ENCODE measurements at regions not wholly inside any gene's neighbourhood (a gene's known extent, or its start where the extent isn't known, plus 50 kb on each side); places are given as distances from the start of the nearest gene placed in this dataset.
"Not testable (repeated sequence)": the region's sequence is repeated elsewhere in the genome, so short reads cannot be mapped to it uniquely, and the experiment has no call there.

DNA sequence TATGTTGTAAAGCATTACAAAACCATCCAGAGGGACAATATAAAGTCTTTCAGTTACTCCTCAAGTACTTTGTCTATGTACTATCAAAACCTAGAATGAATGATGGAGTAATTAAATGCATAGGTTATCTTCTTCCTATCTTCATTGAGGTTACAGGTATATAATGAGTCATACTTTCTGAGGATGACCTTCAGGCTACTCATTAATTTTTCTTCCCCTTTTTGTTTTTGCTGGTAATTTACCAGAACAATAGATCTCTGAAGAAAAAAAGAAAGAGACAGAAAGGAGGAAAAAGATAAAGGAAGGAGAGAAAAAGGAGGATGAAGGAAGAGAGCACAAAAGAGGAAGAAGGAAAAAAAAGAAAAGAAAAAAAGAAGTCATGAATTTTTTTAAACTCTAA, 398.4 kb downstream of the TBC1D32 start:
- Histone ChIP-seq H3K4me1 (ENCODE audit: insufficient read depth) (no peaks in the 10 kb centered on the region), H3K79me2 (ENCODE audit: insufficient read depth) (no peaks in the 10 kb centered on the region), H3K27me3 (replicated peaks; ENCODE audit: insufficient read depth) (no peaks in the 10 kb centered on the region), H4K20me1 (ENCODE audit: insufficient read depth) (no peaks in the 10 kb centered on the region), H3K9me2 (ENCODE audit: insufficient read depth) (no peaks in the 10 kb centered on the region), H3K4me3 (no peak overlapping the region), H3K4me2 (ENCODE audit: unreplicated experiment) (no peak overlapping the region), H3K36me3 (ENCODE audit: low read depth) (no peaks in the 10 kb centered on the region), H3F3A (ENCODE audit: insufficient read depth) (no peaks in the 10 kb centered on the region), H3K9ac (no peak overlapping the region), H3K9me3 (ENCODE audit: low read depth) (no peaks in the 10 kb centered on the region), H3K27ac (no peak overlapping the region), H2AFZ (no peak overlapping the region)
- no peak for DNase-seq
- TF ChIP-seq EZH2phosphoT487 (IDR thresholded peaks at IDR 0.05; ENCODE audit: insufficient read depth, low read depth), result no peak
- TF ChIP-seq EZH2 (IDR thresholded peaks at IDR 0.05; ENCODE audit: insufficient read depth, poor library complexity, severe bottlenecking), result no peak
- in situ Hi-C loops (cut with MboI), result no loop called here

DNA sequence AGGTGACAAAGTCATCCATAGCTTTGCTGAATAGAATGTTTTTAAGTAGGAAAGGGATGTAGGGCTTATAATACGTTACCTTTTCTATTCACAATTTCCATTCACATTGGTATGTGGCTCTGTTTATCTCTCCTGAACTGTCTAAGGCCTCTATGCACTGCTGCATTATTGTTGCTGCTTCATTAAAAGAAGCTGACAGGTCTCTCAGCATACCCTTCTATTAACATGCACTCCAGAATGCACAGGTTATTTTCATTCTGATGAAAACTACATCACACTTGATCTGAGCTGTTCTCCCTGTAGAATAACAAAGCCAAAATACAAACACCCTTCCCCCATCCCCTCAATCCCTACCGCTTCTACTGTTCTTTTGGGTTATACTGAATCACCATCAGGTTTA, 399.3 kb downstream of the TBC1D32 start:
- no peaks in the 10 kb centered on the region for H4K20me1 ChIP-seq (ENCODE audit: insufficient read depth)

GRCh38 chr6:120931520-120932180, 402.6 kb downstream of the TBC1D32 start:
- H3K27ac ChIP-seq, result not testable (repeated sequence)

More for the DNA sequence above, 399.3 kb downstream of the TBC1D32 start:
- Histone ChIP-seq H2AFZ (no peak overlapping the region), H3K79me2 (ENCODE audit: insufficient read depth) (no peaks in the 10 kb centered on the region), H3K4me3 (no peak overlapping the region), H3K9me2 (ENCODE audit: insufficient read depth) (no peaks in the 10 kb centered on the region), H3F3A (ENCODE audit: insufficient read depth) (no peaks in the 10 kb centered on the region), H3K9ac (no peak overlapping the region), H3K9me3 (ENCODE audit: low read depth) (no peaks in the 10 kb centered on the region), H3K4me2 (ENCODE audit: unreplicated experiment) (no peak overlapping the region), H3K27ac (no peak overlapping the region), H3K27me3 (replicated peaks; ENCODE audit: insufficient read depth) (no peaks in the 10 kb centered on the region), H3K36me3 (ENCODE audit: low read depth) (no peaks in the 10 kb centered on the region), H3K4me1 (ENCODE audit: insufficient read depth) (no peaks in the 10 kb centered on the region)
- no peak for TF ChIP-seq EZH2phosphoT487 (IDR thresholded peaks at IDR 0.05; ENCODE audit: insufficient read depth, low read depth)
- TF ChIP-seq EZH2 (IDR thresholded peaks at IDR 0.05; ENCODE audit: insufficient read depth, poor library complexity, severe bottlenecking), result no peak
- no peak for DNase-seq
- WGBS, 2 experiments (ENCODE audit: low coverage in 1 of 2, low lambda C conversion rate in 2 of 2, missing lambda C conversion rate in 2 of 2), result 12 to 27% methylated on average over 2 of the region's 2 CpGs
- in situ Hi-C loops (cut with MboI), result no loop called here

DNA sequence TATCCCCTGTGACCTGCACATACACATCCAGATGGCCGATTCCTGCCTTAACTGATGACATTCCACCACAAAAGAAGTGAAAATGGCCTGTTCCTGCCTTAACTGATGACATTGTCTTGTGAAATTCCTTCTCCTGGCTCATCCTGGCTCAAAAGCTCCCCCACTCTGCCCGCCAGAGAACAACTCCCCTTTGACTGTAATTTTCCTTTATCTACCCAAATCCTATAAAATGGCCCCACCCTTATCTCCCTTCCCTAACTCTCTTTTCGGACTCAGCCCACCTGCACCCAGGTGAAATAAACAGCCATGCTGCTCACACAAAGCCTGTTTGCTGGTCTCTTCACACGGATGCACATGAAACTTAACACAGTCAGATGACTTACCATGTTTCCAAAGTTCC, 403.8 kb downstream of the TBC1D32 start:
- H3K27me3 ChIP-seq (replicated peaks; ENCODE audit: insufficient read depth); in situ Hi-C loops (cut with MboI); H3K4me1 ChIP-seq (ENCODE audit: insufficient read depth); H3K36me3 ChIP-seq (ENCODE audit: low read depth); H3K9me3 ChIP-seq (ENCODE audit: low read depth); DNase-seq; H3K9me2 ChIP-seq (ENCODE audit: insufficient read depth); H3K27ac ChIP-seq; H2AFZ ChIP-seq; H3F3A ChIP-seq (ENCODE audit: insufficient read depth); H4K20me1 ChIP-seq (ENCODE audit: insufficient read depth); H3K79me2 ChIP-seq (ENCODE audit: insufficient read depth); H3K4me3 ChIP-seq; H3K9ac ChIP-seq; H3K4me2 ChIP-seq (ENCODE audit: unreplicated experiment): not testable (repeated sequence)
- WGBS, 2 experiments (ENCODE audit: low coverage in 1 of 2, low lambda C conversion rate in 2 of 2, missing lambda C conversion rate in 2 of 2), result 27 to 33% methylated on average over 4 of the region's 4 CpGs

More at GRCh38 chr6:120931520-120932180, 402.6 kb downstream of the TBC1D32 start:
- H3K4me3 ChIP-seq; H3K9ac ChIP-seq; H3K36me3 ChIP-seq (ENCODE audit: low read depth); H3K9me2 ChIP-seq (ENCODE audit: insufficient read depth); H3K9me3 ChIP-seq (ENCODE audit: low read depth); H4K20me1 ChIP-seq (ENCODE audit: insufficient read depth); H3K4me2 ChIP-seq (ENCODE audit: unreplicated experiment); H3K27me3 ChIP-seq (replicated peaks; ENCODE audit: insufficient read depth); H3F3A ChIP-seq (ENCODE audit: insufficient read depth); H2AFZ ChIP-seq; DNase-seq; H3K79me2 ChIP-seq (ENCODE audit: insufficient read depth); in situ Hi-C loops (cut with MboI); H3K4me1 ChIP-seq (ENCODE audit: insufficient read depth): not testable (repeated sequence)
- WGBS, 2 experiments (ENCODE audit: low coverage in 1 of 2, low lambda C conversion rate in 2 of 2, missing lambda C conversion rate in 2 of 2), result 49 to 58% methylated on average over 8 of the region's 8 CpGs

DNA sequence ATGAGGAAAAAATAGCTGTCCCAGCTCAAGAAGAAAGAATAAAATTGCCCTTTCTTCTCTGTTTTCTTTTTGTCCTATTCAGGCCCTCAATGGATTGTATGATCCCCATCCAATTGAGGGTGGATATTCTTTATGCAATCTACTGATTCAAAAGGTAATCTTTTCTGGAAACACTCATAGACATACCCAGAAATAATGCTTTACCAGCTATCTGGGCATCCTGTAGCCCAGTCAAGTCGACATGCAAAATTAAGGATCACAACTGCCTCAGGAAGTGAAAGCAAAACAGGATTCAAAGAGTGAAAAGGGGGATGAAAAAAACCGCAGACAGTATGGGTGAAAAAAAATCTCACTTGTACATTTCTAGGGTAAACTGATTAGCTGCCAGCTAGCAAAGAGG, 410.1 kb downstream of the TBC1D32 start:
- Histone ChIP-seq H4K20me1 (ENCODE audit: insufficient read depth) (no peaks in the 10 kb centered on the region), H3K4me3 (no peak overlapping the region), H3K9me2 (ENCODE audit: insufficient read depth) (no peaks in the 10 kb centered on the region), H3K4me2 (ENCODE audit: unreplicated experiment) (no peak overlapping the region), H3K9me3 (ENCODE audit: low read depth) (no peaks in the 10 kb centered on the region), H3K27ac (no peak overlapping the region), H3K36me3 (ENCODE audit: low read depth) (no peaks in the 10 kb centered on the region), H3K79me2 (ENCODE audit: insufficient read depth) (no peaks in the 10 kb centered on the region), H2AFZ (no peak overlapping the region), H3K9ac (no peak overlapping the region), H3F3A (ENCODE audit: insufficient read depth) (no peaks in the 10 kb centered on the region), H3K27me3 (replicated peaks; ENCODE audit: insufficient read depth) (no peaks in the 10 kb centered on the region), H3K4me1 (ENCODE audit: insufficient read depth) (no peaks in the 10 kb centered on the region)
- TF ChIP-seq EZH2 (IDR thresholded peaks at IDR 0.05; ENCODE audit: insufficient read depth, poor library complexity, severe bottlenecking) (no peak), EZH2phosphoT487 (IDR thresholded peaks at IDR 0.05; ENCODE audit: insufficient read depth, low read depth) (no peak)
- in situ Hi-C loops (cut with MboI), result no loop called here
- 12 to 19% methylated on average over 2 of the region's 2 CpGs for WGBS, 2 experiments (ENCODE audit: low coverage in 1 of 2, low lambda C conversion rate in 2 of 2, missing lambda C conversion rate in 2 of 2)
- no peak for DNase-seq
